GM23338 (cell line): ENCODE measurements at regions not wholly inside any gene's neighbourhood (a gene's known extent, or its start where the extent isn't known, plus 50 kb on each side); places are given as distances from the start of the nearest gene placed in this dataset.
A peak's percentile ranks its signal among the peaks of the same experiment; 100 is the strongest.

Experiments
- ATAC-seq: fragments of 200-7000 bp; cut with Tn5 transposase; 3 replicates; pipeline ENCODE4 v1.9.1; 2020
- DNase-seq: peaks from one replicate; pipeline ENCODE4 v3.0.0-alpha.2; 2015; ENCODE audit warnings: low spot score
- H2AFZ ChIP-seq: fragments of 200-600 bp; sonication (generic); 2 replicates; pipeline ENCODE4 v1.8.0; 2016; ENCODE audit warnings: antibody characterized with exemption, mild to moderate bottlenecking, moderate library complexity
- H3F3A ChIP-seq: fragments of 200-600 bp; sonication (generic); replicated peaks from 2 replicates; pipeline ENCODE4 v1.8.0; 2017; ENCODE audit warnings: antibody characterized with exemption, mixed run types, low read depth
- H3K27ac ChIP-seq: fragments of 200-600 bp; sonication (generic); 2 replicates; pipeline ENCODE4 v1.6.1; 2016; ENCODE audit warnings: low read depth
- H3K27me3 ChIP-seq: fragments of 200-600 bp; sonication (generic); 2 replicates; pipeline ENCODE4 v1.8.0; 2016; ENCODE audit warnings: mild to moderate bottlenecking, mixed run types, moderate library complexity; ENCODE audit not compliant: insufficient read depth
- H3K36me3 ChIP-seq: fragments of 200-600 bp; sonication (generic); 2 replicates; pipeline ENCODE4 v1.8.0; 2016; ENCODE audit warnings: mild to moderate bottlenecking; ENCODE audit not compliant: insufficient read depth
- H3K4me1 ChIP-seq: fragments of 200-600 bp; sonication (generic); 2 replicates; pipeline ENCODE4 v1.8.0; 2016; ENCODE audit warnings: mild to moderate bottlenecking, moderate library complexity; ENCODE audit not compliant: insufficient read depth
- H3K4me2 ChIP-seq: fragments of 200-600 bp; sonication (generic); 2 replicates; pipeline ENCODE4 v1.7.1; 2017; ENCODE audit warnings: mixed run types
- H3K4me3 ChIP-seq: fragments of 200-600 bp; sonication (generic); 2 replicates; pipeline ENCODE4 v1.6.1; 2016; ENCODE audit warnings: mixed run types
- H3K79me2 ChIP-seq: fragments of 200-600 bp; sonication (generic); replicated peaks from 2 replicates; pipeline ENCODE4 v1.8.0; 2017; ENCODE audit warnings: mild to moderate bottlenecking; ENCODE audit not compliant: insufficient read depth
- H3K9me2 ChIP-seq: fragments of 200-600 bp; sonication (generic); 2 replicates; pipeline ENCODE4 v1.8.0; 2017; ENCODE audit not compliant: insufficient read depth
- H4K20me1 ChIP-seq: fragments of 200-600 bp; sonication (generic); replicated peaks from 2 replicates; pipeline ENCODE4 v1.8.0; 2017; ENCODE audit warnings: mild to moderate bottlenecking; ENCODE audit not compliant: insufficient read depth
- H3K27ac Mint-ChIP-seq: 2 replicates; pipeline ENCODE4 v1.8.0; 2020; ENCODE audit warnings: inconsistent platforms, mild to moderate bottlenecking, moderate library complexity, mixed read lengths
- H3K27me3 Mint-ChIP-seq: 3 replicates; pipeline ENCODE4 v1.8.0; 2022; ENCODE audit warnings: low read depth, mild to moderate bottlenecking, moderate library complexity, mixed read lengths, inconsistent platforms; ENCODE audit not compliant: insufficient read depth, poor library complexity
- H3K36me3 Mint-ChIP-seq: 3 replicates; pipeline ENCODE4 v1.8.0; 2021; ENCODE audit warnings: low read depth, mild to moderate bottlenecking, inconsistent platforms, moderate library complexity, mixed read lengths
- H3K4me1 Mint-ChIP-seq: 3 replicates; pipeline ENCODE4 v1.8.0; 2020; ENCODE audit warnings: mild to moderate bottlenecking, inconsistent platforms, mixed read lengths
- H3K4me3 Mint-ChIP-seq: 3 replicates; pipeline ENCODE4 v1.8.0; 2021; ENCODE audit warnings: moderate library complexity, mild to moderate bottlenecking, inconsistent platforms, mixed read lengths
- H3K9me3 Mint-ChIP-seq: 3 replicates; pipeline ENCODE4 v1.8.0; 2020; ENCODE audit warnings: moderate library complexity, mild to moderate bottlenecking, inconsistent platforms, mixed read lengths
- CREB1 ChIP-seq: fragments of 250-450 bp; sonication (Bioruptor Pico); IDR thresholded peaks from 2 replicates; pipeline ENCODE4 v1.5.0; 2020; ENCODE audit warnings: low read depth, mild to moderate bottlenecking, moderate library complexity
- JUNB ChIP-seq: IDR thresholded peaks from one replicate; pipeline ENCODE4 v1.6.1; 2016; ENCODE audit warnings: antibody characterized with exemption; ENCODE audit not compliant: unreplicated experiment
- NANOG ChIP-seq: IDR thresholded peaks from 2 replicates; pipeline ENCODE4 v1.6.1; 2016; ENCODE audit warnings: antibody characterized with exemption, borderline replicate concordance
- POLR2AphosphoS5 ChIP-seq: IDR thresholded peaks from 2 replicates; pipeline ENCODE4 v1.6.1; 2016; ENCODE audit warnings: antibody characterized with exemption, low read depth
- ZNF114 ChIP-seq: fragments of 250-450 bp; sonication (Bioruptor Pico); IDR thresholded peaks from 2 replicates; pipeline ENCODE4 v1.5.0; 2020; ENCODE audit warnings: mild to moderate bottlenecking, moderate library complexity
- ZNF331 ChIP-seq: fragments of 250-450 bp; sonication (Bioruptor Pico); IDR thresholded peaks from 2 replicates; pipeline ENCODE4 v1.5.0; 2020; ENCODE audit warnings: low read depth, mild to moderate bottlenecking, moderate library complexity
- TF ChIP-seq, protein P1 (sequence below): fragments of 250-450 bp; sonication (Bioruptor Pico); IDR thresholded peaks from 2 replicates; pipeline ENCODE4 v1.5.0; 2020; ENCODE audit warnings: mild to moderate bottlenecking, moderate library complexity

DNA sequence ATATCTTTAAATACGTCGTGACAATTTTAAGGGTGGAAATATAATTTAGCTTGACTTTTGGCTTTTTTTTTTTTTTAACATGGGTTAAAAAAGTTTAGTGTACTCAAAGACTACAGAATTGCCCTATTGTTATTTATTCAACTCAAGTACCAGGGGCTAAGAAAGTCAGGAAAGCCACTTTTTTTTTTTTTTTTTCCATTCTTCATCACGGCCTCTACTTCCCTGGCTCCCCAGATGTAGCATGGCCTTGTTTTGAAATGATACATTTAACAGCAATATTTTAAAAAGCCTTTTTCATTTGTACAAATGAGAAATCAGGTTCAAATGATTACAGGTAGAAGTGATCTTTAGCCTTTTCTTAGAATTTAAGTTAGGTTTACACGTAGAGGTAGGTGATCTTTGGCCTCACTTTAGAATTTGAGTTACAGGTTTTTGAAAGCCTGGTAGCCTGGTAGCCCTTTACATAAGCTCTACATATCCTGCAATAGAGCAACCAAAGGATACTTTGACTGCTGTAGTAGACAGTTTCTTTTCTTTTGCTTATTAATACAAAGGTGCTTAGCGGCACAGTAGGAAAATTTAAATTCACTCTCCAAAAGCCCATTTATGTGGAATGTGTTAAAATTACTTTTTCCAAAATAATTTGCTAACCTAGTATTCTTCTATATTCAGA is 160.5 kb upstream of the MMS22L start:
- H2AFZ ChIP-seq: no peak overlapping the region
- ATAC-seq (peak; percentile 72), DNase-seq (peak; percentile 39)
- peaks cover 51% of the 10 kb centered on the region for H3K4me1 Mint-ChIP-seq
- H3K27ac Mint-ChIP-seq: 0 out of 2 replicates have a peak overlapping the region, but pooled peaks have one; percentile 3
- 0 out of 2 replicates have a peak, but pooled peaks have one; percentile 21 for TF ChIP-seq NANOG
- TF ChIP-seq POLR2AphosphoS5: no peak
- H3K27me3 ChIP-seq: no peaks in the 10 kb centered on the region
- H3F3A ChIP-seq: no peaks in the 10 kb centered on the region
- peak overlapping the region; percentile 23 for H3K4me2 ChIP-seq
- H4K20me1 ChIP-seq: no peaks in the 10 kb centered on the region
- H3K9me2 ChIP-seq: no peaks in the 10 kb centered on the region
- H3K4me3 ChIP-seq: no peak overlapping the region
- H3K36me3 Mint-ChIP-seq: no peaks in the 10 kb centered on the region; the same call in 2 of the 3 replicates
- H3K27ac ChIP-seq: peak overlapping the region; percentile 7; the same call in 1 of the 2 replicates
- H3K4me1 ChIP-seq: peaks cover 26% of the 10 kb centered on the region
- no peaks in the 10 kb centered on the region for H3K27me3 Mint-ChIP-seq
- peak overlapping the region; percentile 13; the same call in 2 of the 3 replicates for H3K4me3 Mint-ChIP-seq
- no peaks in the 10 kb centered on the region for H3K79me2 ChIP-seq
- H3K9me3 Mint-ChIP-seq: no peaks in the 10 kb centered on the region
- H3K36me3 ChIP-seq: no peaks in the 10 kb centered on the region

DNA sequence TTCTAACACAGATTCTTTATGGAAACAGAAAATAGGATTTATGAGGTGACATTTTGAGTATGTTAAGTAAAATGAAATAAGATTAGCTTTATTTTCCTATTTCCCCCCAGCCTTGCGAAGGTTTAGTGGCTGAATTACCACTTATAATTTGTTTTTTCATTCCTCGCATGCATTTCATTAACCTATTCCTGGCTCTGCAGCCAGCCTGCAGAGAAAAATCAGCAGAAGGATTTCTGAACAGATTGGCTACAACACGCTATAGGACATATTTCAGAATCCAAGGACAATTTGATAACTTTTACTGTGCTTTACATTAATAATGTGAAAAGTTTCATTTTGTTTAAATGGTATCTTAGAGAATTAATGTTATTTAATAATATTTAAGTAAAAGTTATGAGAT is 162.4 kb upstream of the MMS22L start:
- Mint-ChIP-seq H3K27ac (peak overlapping the region; percentile 63; the same call in 1 of the 2 replicates), H3K4me3 (no peak overlapping the region), H3K4me1 (peaks cover 52% of the 10 kb centered on the region), H3K9me3 (no peaks in the 10 kb centered on the region), H3K36me3 (no peaks in the 10 kb centered on the region; the same call in 2 of the 3 replicates), H3K27me3 (no peaks in the 10 kb centered on the region)
- Histone ChIP-seq H3K36me3 (no peaks in the 10 kb centered on the region), H3K4me3 (no peak overlapping the region), H3K79me2 (no peaks in the 10 kb centered on the region), H3F3A (no peaks in the 10 kb centered on the region), H3K4me2 (no peak overlapping the region), H3K4me1 (peaks cover 26% of the 10 kb centered on the region), H4K20me1 (no peaks in the 10 kb centered on the region), H2AFZ (no peak overlapping the region), H3K27ac (no peak overlapping the region), H3K9me2 (no peaks in the 10 kb centered on the region), H3K27me3 (no peaks in the 10 kb centered on the region)
- no peak for DNase-seq
- TF ChIP-seq JUNB (no peak), ZNF114 (CRISPR knock-in tag) (no peak), ZNF331 (no peak), CREB1 (CRISPR knock-in tag) (no peak)
- TF ChIP-seq, protein P1, sequence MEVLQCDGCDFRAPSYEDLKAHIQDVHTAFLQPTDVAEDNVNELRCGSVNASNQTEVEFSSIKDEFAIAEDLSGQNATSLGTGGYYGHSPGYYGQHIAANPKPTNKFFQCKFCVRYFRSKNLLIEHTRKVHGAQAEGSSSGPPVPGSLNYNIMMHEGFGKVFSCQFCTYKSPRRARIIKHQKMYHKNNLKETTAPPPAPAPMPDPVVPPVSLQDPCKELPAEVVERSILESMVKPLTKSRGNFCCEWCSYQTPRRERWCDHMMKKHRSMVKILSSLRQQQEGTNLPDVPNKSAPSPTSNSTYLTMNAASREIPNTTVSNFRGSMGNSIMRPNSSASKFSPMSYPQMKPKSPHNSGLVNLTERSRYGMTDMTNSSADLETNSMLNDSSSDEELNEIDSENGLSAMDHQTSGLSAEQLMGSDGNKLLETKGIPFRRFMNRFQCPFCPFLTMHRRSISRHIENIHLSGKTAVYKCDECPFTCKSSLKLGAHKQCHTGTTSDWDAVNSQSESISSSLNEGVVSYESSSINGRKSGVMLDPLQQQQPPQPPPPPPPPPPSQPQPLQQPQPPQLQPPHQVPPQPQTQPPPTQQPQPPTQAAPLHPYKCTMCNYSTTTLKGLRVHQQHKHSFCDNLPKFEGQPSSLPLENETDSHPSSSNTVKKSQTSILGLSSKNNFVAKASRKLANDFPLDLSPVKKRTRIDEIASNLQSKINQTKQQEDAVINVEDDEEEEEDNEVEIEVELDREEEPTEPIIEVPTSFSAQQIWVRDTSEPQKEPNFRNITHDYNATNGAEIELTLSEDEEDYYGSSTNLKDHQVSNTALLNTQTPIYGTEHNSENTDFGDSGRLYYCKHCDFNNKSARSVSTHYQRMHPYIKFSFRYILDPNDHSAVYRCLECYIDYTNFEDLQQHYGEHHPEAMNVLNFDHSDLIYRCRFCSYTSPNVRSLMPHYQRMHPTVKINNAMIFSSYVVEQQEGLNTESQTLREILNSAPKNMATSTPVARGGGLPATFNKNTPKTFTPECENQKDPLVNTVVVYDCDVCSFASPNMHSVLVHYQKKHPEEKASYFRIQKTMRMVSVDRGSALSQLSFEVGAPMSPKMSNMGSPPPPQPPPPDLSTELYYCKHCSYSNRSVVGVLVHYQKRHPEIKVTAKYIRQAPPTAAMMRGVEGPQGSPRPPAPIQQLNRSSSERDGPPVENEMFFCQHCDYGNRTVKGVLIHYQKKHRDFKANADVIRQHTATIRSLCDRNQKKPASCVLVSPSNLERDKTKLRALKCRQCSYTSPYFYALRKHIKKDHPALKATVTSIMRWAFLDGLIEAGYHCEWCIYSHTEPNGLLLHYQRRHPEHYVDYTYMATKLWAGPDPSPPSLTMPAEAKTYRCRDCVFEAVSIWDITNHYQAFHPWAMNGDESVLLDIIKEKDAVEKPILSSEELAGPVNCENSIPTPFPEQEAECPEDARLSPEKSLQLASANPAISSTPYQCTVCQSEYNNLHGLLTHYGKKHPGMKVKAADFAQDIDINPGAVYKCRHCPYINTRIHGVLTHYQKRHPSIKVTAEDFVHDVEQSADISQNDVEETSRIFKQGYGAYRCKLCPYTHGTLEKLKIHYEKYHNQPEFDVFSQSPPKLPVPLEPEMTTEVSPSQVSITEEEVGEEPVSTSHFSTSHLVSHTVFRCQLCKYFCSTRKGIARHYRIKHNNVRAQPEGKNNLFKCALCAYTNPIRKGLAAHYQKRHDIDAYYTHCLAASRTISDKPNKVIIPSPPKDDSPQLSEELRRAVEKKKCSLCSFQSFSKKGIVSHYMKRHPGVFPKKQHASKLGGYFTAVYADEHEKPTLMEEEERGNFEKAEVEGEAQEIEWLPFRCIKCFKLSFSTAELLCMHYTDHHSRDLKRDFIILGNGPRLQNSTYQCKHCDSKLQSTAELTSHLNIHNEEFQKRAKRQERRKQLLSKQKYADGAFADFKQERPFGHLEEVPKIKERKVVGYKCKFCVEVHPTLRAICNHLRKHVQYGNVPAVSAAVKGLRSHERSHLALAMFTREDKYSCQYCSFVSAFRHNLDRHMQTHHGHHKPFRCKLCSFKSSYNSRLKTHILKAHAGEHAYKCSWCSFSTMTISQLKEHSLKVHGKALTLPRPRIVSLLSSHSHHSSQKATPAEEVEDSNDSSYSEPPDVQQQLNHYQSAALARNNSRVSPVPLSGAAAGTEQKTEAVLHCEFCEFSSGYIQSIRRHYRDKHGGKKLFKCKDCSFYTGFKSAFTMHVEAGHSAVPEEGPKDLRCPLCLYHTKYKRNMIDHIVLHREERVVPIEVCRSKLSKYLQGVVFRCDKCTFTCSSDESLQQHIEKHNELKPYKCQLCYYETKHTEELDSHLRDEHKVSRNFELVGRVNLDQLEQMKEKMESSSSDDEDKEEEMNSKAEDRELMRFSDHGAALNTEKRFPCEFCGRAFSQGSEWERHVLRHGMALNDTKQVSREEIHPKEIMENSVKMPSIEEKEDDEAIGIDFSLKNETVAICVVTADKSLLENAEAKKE: no peak
- no peak for ATAC-seq
